NCI-H2196 (cell line): ENCODE measurements at regions not wholly inside any gene's neighbourhood (a gene's known extent, or its start where the extent isn't known, plus 50 kb on each side); places are given as distances from the start of the nearest gene placed in this dataset.
"Not testable (repeated sequence)": the region's sequence is repeated elsewhere in the genome, so short reads cannot be mapped to it uniquely, and the experiment has no call there.

ENCODE experiments used
- DNase-seq: peaks from one replicate; lab custom pipeline; 2025; ENCODE audit not compliant: unreplicated experiment; lab: John Stamatoyannopoulos, UW

- DNase-seq: no peak
Observed at GRCh38 chr7:3135626-3136025, 92.0 kb upstream of the CARD11 start.

DNA sequence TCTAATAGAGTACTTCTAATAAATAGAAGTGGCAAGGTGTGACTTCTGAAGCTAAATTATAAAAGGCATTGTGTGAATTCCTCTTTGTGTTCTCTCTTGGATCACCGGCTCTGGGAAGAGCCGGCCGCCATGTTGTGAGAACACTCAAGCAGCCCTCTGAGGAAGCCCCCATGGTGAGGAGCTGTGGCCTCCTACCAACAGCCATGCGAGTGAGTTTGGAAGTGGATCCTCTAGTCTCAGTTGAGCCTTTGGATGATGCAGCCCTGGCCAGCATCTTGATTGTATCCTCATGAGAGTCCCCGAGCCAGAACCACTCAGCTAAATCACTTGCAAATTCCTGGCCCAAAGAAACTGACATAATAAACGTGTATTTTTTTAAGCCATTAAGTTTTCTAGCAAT lies 94.5 kb upstream of the CARD11 start:
- DNase-seq: no peak

DNA sequence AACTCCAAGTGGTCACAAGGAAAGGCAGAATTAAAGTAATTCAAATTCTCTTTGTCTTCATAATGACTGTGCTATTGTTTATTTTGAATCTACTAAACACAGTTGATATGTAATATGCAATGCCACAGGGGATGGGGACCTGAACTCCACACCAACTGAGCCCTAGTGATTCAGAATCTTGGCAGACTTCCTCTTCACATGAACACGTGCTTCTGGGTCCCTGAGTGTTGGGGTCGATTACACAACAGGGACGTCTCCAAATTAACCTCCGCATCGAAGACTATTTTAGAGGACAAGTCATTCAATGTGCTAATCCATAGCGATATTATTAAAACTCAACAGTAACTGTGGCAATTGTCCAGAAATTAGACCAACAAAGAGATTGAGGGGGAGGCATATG lies 95.3 kb upstream of the CARD11 start:
- DNase-seq: no peak

DNA sequence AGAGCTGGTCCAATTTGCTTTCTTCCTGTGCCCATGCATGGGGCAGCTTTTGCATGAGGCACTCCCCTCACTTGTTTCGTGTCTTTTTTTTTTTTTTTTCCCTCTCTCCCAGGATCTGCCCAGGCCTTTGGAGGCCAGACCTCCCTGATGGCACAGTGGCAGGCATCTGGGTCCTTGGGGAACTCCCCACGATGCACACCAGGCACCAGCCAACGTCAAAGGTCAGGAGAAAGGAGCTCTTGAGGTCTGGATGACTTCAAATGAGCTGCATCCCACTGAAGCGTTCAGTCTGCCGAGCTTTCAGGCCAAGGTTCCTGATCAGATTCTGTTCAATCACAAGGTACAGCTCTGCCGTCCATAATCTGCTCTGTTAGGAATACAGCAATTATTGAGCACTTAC lies 97.2 kb upstream of the CARD11 start:
- DNase-seq: no peak

GRCh38 chr7:3141326-3141725 lies 97.7 kb upstream of the CARD11 start:
- no peak for DNase-seq

DNA sequence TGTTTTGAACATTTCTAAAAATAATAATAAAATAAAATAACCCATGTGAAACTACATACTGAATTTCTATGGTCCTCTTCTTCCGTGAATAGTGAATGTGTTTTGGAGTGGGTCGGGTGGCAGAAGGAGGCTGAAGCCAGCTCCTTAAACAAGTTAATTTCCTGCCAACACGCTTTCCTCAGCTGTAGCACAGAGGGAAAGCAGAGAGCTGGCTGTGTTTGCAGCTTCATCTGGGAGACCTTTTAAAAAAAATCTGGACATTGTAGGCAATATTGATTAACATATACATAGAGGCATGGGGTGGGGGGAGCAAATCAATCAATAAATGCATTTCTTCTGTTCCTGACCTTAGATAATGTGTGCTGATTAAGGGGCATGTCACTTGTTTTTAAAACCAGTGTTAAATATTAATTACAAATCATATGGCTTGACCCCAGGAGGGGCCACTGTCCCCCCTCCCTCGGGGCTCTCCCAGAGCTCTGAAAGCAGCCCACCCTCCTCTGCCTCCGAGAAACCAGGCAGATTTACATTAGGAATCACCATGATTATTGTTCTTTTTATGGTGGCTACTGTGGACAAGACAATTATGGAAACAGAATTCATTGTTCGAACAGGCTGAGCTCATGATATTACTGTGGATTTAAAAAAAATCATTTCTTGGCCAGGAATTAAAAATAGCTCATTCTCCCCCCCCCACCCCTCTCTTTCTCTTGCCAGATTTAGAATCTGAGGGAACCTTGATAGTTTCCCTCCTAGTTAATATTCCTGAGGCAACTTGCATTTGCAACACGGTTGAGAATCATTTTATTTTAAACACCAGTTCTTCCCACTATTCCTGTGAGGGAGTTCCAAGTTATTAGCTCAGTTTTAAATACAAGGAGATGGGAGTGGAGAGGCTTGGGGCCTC lies 100.5 kb upstream of the CARD11 start:
- DNase-seq: no peak

DNA sequence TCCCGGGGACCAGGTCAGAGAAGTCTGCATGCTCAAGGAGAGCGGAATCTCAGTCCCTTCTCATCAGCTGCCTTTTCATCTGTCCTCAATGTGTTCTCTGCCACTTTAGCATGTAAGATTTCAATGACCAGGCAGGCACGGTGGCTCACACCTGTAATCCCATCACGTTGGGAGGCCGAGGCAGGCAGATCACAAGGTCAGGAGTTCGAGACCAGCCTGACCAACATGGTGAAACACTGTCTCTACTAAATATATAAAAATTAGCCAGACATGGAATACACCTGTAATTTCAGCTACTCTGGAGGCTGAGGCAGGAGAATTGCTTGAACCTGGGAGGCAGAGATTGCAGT lies 101.1 kb upstream of the CARD11 start:
- DNase-seq: not testable (repeated sequence)

DNA sequence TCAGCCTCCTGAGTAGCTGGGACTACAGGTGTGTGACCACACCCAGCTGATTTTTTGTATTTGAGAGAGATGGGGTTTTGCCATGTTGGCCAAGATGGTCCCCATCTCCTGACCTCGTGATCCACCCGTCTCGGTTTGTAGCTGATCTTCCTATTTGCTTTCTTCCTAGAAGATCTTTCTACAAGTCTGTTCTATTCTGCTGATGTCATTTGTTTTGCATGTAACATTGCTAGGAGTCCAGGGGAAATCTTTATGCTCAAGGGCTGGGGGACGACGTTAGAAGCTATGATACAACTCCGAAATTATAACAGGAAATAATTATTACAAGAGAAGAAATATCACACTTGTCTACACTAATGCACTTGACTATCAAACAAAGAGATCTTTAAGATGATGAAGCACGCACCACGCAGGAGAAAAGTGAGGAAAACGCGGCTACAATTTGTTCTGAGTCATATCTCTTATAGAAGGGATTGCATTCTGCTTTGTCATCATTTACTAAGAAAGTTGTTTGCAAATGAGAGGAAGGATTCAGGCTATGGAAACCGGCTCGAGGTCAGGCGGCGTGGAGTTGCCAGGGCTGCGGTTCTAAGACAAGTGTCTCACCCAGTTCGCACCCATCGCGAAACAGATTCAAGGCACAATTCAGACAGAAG lies 103.0 kb upstream of the CARD11 start:
- DNase-seq: no peak

GRCh38 chr7:3148471-3148870 lies 104.8 kb upstream of the CARD11 start:
- not testable (repeated sequence) for DNase-seq

DNA sequence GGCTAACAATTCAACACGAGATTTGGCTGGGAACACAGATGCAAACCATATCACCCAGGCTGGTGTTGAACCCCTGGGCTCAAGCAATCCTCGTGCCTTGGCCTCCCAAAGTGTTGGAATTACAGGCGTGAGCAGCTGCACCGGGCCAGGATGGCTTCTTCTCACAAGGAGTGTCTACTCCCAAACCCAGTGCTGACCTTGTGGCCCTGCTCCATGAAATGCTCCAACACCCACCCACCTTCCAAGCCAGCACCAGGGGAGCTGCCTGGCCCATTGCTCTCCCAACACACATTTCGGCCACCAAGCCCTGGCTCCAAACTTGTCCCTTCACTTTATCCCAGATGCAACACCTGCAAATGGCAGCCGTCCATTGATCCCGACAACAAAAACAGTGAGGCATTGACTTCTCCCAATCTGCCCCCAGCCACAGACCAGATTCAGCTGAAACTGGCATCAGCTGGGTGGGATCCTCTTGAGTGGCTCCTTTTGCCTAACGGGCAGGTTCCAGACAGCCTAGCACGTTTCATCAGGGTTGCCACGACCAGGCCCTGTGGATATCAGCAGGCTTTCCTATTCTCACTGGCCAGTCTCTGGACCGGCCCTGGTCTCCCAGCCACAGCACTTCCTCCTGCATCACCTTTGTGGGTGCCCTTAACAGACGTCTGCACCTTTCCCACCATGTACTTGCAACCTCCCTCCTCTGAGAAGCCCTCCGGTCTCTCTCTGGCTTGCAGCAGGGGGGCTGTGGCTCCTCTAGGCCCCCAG lies 105.7 kb upstream of the CARD11 start:
- DNase-seq: no peak

DNA sequence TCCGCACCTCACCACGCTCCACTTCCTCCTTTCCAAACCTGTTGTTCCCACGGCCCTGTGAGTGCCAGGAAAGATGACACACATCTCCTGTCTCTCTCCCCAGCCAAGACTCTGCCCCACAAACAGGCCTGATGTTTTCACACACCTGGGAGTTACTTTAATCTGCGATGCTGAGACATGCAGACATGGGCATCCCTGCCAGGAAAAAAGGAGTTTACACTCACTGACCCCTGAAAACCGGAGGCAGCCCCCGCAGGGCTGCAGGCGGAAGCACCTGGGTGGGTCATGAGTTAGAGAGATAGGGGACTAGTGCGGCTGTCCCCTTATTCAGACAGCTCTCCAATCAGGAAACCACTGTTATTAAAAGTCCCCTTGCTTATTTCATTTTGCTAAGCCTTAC lies 106.4 kb upstream of the CARD11 start:
- DNase-seq: no peak

GRCh38 chr7:3151784-3152183 lies 108.1 kb upstream of the CARD11 start:
- no peak for DNase-seq

- DNase-seq: no peak
Observed at GRCh38 chr7:3152714-3153113, 109.0 kb upstream of the CARD11 start.

- no peak for DNase-seq
Observed at GRCh38 chr7:3153118-3153517, 109.5 kb upstream of the CARD11 start.

- no peak for DNase-seq
Observed at GRCh38 chr7:3154317-3154716, 110.7 kb upstream of the CARD11 start.

GRCh38 chr7:3154881-3155494 lies 111.3 kb upstream of the CARD11 start:
- peak; percentile 8 for DNase-seq

- DNase-seq: no peak
Observed at GRCh38 chr7:3156508-3156907, 112.8 kb upstream of the CARD11 start.

DNA sequence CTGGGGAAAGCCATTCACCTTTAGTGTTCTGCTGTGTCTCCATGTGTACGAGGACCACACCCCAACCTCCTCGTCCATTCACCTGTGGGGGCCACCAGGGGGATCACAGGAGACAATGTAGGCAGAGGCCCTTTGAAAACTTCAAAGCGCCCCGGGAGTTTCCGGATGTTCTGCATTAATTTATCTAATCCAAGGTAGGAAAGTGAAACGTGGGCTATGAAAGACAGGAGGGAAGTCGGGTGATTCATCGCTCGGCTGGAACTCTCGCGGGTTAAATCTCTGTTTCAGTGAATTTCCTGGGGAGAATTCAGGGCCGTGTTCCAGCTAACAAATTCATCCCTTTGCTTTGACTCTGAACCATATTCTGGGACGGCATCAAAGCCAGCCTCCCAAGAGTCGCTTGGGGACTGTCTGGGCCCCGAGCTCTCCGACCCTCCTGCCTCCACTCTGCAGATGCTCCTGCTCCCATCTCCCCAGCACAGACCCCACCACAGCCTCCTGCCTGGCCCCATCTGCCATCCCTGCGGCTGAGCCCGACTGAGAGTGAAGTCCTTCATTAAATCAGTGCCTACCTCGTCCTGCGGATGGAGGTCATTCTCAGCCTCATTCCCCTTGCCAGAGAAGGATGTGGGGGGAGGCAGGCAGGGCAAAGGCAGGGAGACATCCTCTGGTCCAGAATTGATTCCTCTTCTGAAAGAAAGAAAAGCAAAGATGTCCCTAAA lies 114.1 kb upstream of the CARD11 start:
- DNase-seq: no peak

GRCh38 chr7:3158341-3158760 lies 114.7 kb upstream of the CARD11 start:
- no peak for DNase-seq

GRCh38 chr7:3159039-3159438 lies 115.4 kb upstream of the CARD11 start:
- DNase-seq: no peak

DNA sequence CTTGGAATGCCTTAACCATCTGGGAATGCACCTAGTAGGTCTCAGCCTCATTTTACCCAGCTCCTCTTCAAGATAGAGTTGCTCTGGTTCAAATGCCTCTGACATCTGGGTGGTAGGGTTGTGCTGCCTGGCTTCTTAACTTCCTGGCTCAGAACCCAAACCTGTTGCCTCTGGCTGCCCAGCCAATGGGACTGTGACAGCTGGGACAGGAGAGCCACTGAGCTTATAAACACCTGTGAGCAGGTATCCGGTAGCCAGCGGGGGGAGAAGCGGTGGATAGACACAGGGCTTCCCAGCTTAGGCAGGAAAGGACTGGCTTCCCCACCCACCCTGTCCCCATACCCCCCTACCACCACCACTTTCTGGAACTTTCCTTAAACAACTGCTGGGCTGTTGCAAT lies 115.8 kb upstream of the CARD11 start:
- DNase-seq: no peak
